Astrocyte (in vitro differentiated cells and primary cell): ENCODE measurements at regions not wholly inside any gene's neighbourhood (a gene's known extent, or its start where the extent isn't known, plus 50 kb on each side); places are given as distances from the start of the nearest gene placed in this dataset.

ENCODE experiments used
- DNase-seq: peaks from one replicate; pipeline ENCODE4 v3.0.0-alpha.2; 2010; ENCODE audit warnings: low read depth
- FAIRE-seq: peaks from 2 replicates; lab custom pipeline; 2011; peaks lifted over from hg19 to GRCh38; lab: Jason Lieb, UNC
- H2AFZ ChIP-seq: 2 replicates; pipeline ENCODE4 v1.6.0; 2012; ENCODE audit warnings: low read depth, low read length, inconsistent platforms
- H3K27ac ChIP-seq: 2 replicates; pipeline ENCODE4 v1.5.1; 2011; ENCODE audit warnings: low read depth, low read length, inconsistent platforms
- H3K27me3 ChIP-seq: 2 replicates; pipeline ENCODE4 v1.6.0; 2011; ENCODE audit warnings: low read length, inconsistent platforms; ENCODE audit not compliant: insufficient read depth
- H3K36me3 ChIP-seq: 2 replicates; pipeline ENCODE4 v1.5.1; 2011; ENCODE audit warnings: low read length, inconsistent platforms; ENCODE audit not compliant: insufficient read depth
- H3K4me1 ChIP-seq: 2 replicates; pipeline ENCODE4 v1.5.1; 2011; ENCODE audit warnings: low read length, inconsistent platforms; ENCODE audit not compliant: insufficient read depth
- H3K4me2 ChIP-seq: 2 replicates; pipeline ENCODE4 v1.6.0; 2012; ENCODE audit warnings: low read length, inconsistent platforms
- H3K4me3 ChIP-seq: 2 replicates; pipeline ENCODE4 v1.5.1; 2011; ENCODE audit warnings: low read depth, mild to moderate bottlenecking, low read length, inconsistent platforms; ENCODE audit not compliant: insufficient read depth
- H3K79me2 ChIP-seq: 2 replicates; pipeline ENCODE4 v1.6.0; 2012; ENCODE audit warnings: mild to moderate bottlenecking, low read length, inconsistent platforms; ENCODE audit not compliant: insufficient read depth
- H3K9ac ChIP-seq: 2 replicates; pipeline ENCODE4 v1.6.0; 2012; ENCODE audit warnings: mild to moderate bottlenecking, low read length, inconsistent platforms
- H3K9me3 ChIP-seq: 2 replicates; pipeline ENCODE4 v1.5.1; 2012; ENCODE audit warnings: low read depth, mild to moderate bottlenecking, low read length, inconsistent platforms; ENCODE audit not compliant: insufficient read depth
- H4K20me1 ChIP-seq: 2 replicates; pipeline ENCODE4 v1.6.0; 2012; ENCODE audit warnings: low read length, inconsistent platforms; ENCODE audit not compliant: insufficient read depth
- H3K27ac Mint-ChIP-seq: one replicate; pipeline ENCODE4 v1.8.0; 2021; ENCODE audit warnings: mild to moderate bottlenecking, mixed read lengths; ENCODE audit not compliant: unreplicated experiment
- H3K27me3 Mint-ChIP-seq: one replicate; pipeline ENCODE4 v1.8.0; 2021; ENCODE audit warnings: low read depth, mixed read lengths; ENCODE audit not compliant: unreplicated experiment
- H3K36me3 Mint-ChIP-seq: one replicate; pipeline ENCODE4 v1.8.0; 2021; ENCODE audit warnings: low read depth, mixed read lengths; ENCODE audit not compliant: unreplicated experiment
- H3K4me1 Mint-ChIP-seq: one replicate; pipeline ENCODE4 v1.8.0; 2021; ENCODE audit warnings: low read depth, mixed read lengths; ENCODE audit not compliant: unreplicated experiment
- H3K4me3 Mint-ChIP-seq: one replicate; pipeline ENCODE4 v1.8.0; 2021; ENCODE audit warnings: mild to moderate bottlenecking, moderate library complexity, mixed read lengths; ENCODE audit not compliant: unreplicated experiment
- H3K9me3 Mint-ChIP-seq: one replicate; pipeline ENCODE4 v1.8.0; 2021; ENCODE audit warnings: mild to moderate bottlenecking, mixed read lengths; ENCODE audit not compliant: unreplicated experiment
- EZH2 ChIP-seq: IDR thresholded peaks from 2 replicates; pipeline ENCODE4 v1.6.1; 2012; ENCODE audit warnings: mild to moderate bottlenecking, low read length, inconsistent platforms; ENCODE audit not compliant: insufficient read depth
- TF ChIP-seq, protein P1 (sequence below): IDR thresholded peaks from 2 replicates; pipeline ENCODE4 v1.5.1; 2011; ENCODE audit warnings: low read depth, mild to moderate bottlenecking, inconsistent platforms, low read length, moderate library complexity; ENCODE audit not compliant: insufficient read depth

GRCh38 chr5:91910655-91911054, 527.5 kb upstream of the ARRDC3 start:
- no peak for DNase-seq
- Mint-ChIP-seq H3K4me3 (no peak overlapping the region), H3K36me3 (no peaks in the 10 kb centered on the region), H3K27ac (no peak overlapping the region), H3K27me3 (no peaks in the 10 kb centered on the region), H3K9me3 (no peaks in the 10 kb centered on the region), H3K4me1 (no peaks in the 10 kb centered on the region)
- no peaks in the 10 kb centered on the region for H3K4me1 ChIP-seq
- H3K79me2 ChIP-seq, result no peaks in the 10 kb centered on the region
- no peak overlapping the region for H3K4me2 ChIP-seq
- H3K9ac ChIP-seq, result no peak overlapping the region
- no peak overlapping the region for H3K4me3 ChIP-seq
- H3K36me3 ChIP-seq, result no peaks in the 10 kb centered on the region
- no peak overlapping the region for H3K27ac ChIP-seq
- H2AFZ ChIP-seq, result no peak overlapping the region
- H4K20me1 ChIP-seq, result no peaks in the 10 kb centered on the region
- no peak for FAIRE-seq
- no peaks in the 10 kb centered on the region for H3K9me3 ChIP-seq
- no peaks in the 10 kb centered on the region for H3K27me3 ChIP-seq
- TF ChIP-seq EZH2, result no peak
- TF ChIP-seq, protein P1, sequence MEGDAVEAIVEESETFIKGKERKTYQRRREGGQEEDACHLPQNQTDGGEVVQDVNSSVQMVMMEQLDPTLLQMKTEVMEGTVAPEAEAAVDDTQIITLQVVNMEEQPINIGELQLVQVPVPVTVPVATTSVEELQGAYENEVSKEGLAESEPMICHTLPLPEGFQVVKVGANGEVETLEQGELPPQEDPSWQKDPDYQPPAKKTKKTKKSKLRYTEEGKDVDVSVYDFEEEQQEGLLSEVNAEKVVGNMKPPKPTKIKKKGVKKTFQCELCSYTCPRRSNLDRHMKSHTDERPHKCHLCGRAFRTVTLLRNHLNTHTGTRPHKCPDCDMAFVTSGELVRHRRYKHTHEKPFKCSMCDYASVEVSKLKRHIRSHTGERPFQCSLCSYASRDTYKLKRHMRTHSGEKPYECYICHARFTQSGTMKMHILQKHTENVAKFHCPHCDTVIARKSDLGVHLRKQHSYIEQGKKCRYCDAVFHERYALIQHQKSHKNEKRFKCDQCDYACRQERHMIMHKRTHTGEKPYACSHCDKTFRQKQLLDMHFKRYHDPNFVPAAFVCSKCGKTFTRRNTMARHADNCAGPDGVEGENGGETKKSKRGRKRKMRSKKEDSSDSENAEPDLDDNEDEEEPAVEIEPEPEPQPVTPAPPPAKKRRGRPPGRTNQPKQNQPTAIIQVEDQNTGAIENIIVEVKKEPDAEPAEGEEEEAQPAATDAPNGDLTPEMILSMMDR, result no peak

- DNase-seq (no peak), FAIRE-seq (no peak)
- Histone ChIP-seq H2AFZ (no peak overlapping the region), H3K9ac (no peak overlapping the region), H3K4me3 (no peak overlapping the region), H3K79me2 (no peaks in the 10 kb centered on the region), H3K27me3 (no peaks in the 10 kb centered on the region), H3K36me3 (no peaks in the 10 kb centered on the region), H3K9me3 (no peaks in the 10 kb centered on the region), H3K4me2 (no peak overlapping the region), H3K27ac (no peak overlapping the region), H3K4me1 (no peaks in the 10 kb centered on the region), H4K20me1 (no peaks in the 10 kb centered on the region)
- TF ChIP-seq EZH2, result no peak
- TF ChIP-seq, protein P1, result no peak
- Mint-ChIP-seq H3K9me3 (no peaks in the 10 kb centered on the region), H3K4me3 (no peak overlapping the region), H3K27me3 (no peaks in the 10 kb centered on the region), H3K27ac (no peak overlapping the region), H3K36me3 (no peaks in the 10 kb centered on the region), H3K4me1 (no peaks in the 10 kb centered on the region)
Measured at GRCh38 chr5:91910247-91910646, 527.1 kb upstream of the ARRDC3 start.

GRCh38 chr5:91906494-91906893, 523.4 kb upstream of the ARRDC3 start:
- no peak overlapping the region for H3K4me3 Mint-ChIP-seq
- Histone ChIP-seq H3K27ac (no peak overlapping the region), H3K4me2 (no peak overlapping the region), H3K9ac (no peak overlapping the region), H2AFZ (no peak overlapping the region), H3K4me3 (no peak overlapping the region), H3K4me1 (no peaks in the 10 kb centered on the region), H3K79me2 (no peaks in the 10 kb centered on the region), H3K36me3 (no peaks in the 10 kb centered on the region), H3K9me3 (no peaks in the 10 kb centered on the region), H4K20me1 (no peaks in the 10 kb centered on the region), H3K27me3 (no peaks in the 10 kb centered on the region)
- H3K9me3 Mint-ChIP-seq, result no peaks in the 10 kb centered on the region
- no peak for FAIRE-seq
- no peaks in the 10 kb centered on the region for H3K36me3 Mint-ChIP-seq
- no peaks in the 10 kb centered on the region for H3K4me1 Mint-ChIP-seq
- H3K27ac Mint-ChIP-seq, result no peak overlapping the region
- no peak for DNase-seq
- TF ChIP-seq, protein P1, result no peak
- no peak for TF ChIP-seq EZH2
- no peaks in the 10 kb centered on the region for H3K27me3 Mint-ChIP-seq
